ENCODE measurements at regions not wholly inside any gene's neighbourhood (a gene's known extent, or its start where the extent isn't known, plus 50 kb on each side); places are given as distances from the start of the nearest gene placed in this dataset.
"Not testable (repeated sequence)": the region's sequence is repeated elsewhere in the genome, so short reads cannot be mapped to it uniquely, and the experiment has no call there.

DNA sequence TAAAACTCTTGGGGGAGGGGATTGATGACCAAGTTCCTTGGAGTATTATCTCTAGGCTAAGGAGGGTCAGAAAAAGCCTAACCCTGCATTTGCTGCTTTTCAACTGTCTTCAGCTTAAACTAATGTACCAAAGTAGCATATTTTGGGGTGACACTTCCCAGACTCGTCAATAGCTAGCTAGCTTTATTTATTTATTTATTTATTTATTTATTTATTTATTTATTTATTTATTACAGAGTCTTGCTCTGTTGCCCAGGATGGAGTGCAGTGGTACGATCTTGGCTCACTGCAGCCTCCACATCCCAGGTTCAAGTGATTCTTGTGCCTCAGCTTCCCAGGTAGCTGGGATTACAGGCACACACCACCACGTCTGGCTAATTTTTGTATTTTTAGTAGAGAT, 257.1 kb downstream of the S1PR1 start:
- H3K18ac ChIP-seq (ENCODE audit: extremely low read depth, low read length); H2BK12ac ChIP-seq (ENCODE audit: low read depth, low read length); H3K9me3 ChIP-seq (ENCODE audit: insufficient read depth in 2 of 2, low read depth in 1 of 2, low read length in 1 of 2); H2BK120ac ChIP-seq (replicated peaks; ENCODE audit: low read depth, low read length); H2BK20ac ChIP-seq (ENCODE audit: low read length); H3K79me2 ChIP-seq (ENCODE audit: control insufficient read depth in 1 of 2, insufficient read depth in 2 of 2, low read length in 2 of 2); H4K8ac ChIP-seq (ENCODE audit: extremely low read depth, insufficient read depth, low read length); H3K56ac ChIP-seq (replicated peaks; ENCODE audit: insufficient read length, low read depth, low read length); H3K27ac ChIP-seq (ENCODE audit: low read depth, low read length); H2AK5ac ChIP-seq (ENCODE audit: low read depth, low read length); H3K4me2 ChIP-seq (ENCODE audit: insufficient read depth in 1 of 2, low read depth in 2 of 2, low read length in 2 of 2); H3K36me3 ChIP-seq (ENCODE audit: control insufficient read depth in 2 of 4, insufficient read depth in 4 of 4, low read length in 3 of 4); H2BK5ac ChIP-seq (ENCODE audit: low read depth, low read length); H4K91ac ChIP-seq (replicated peaks; ENCODE audit: insufficient read length, low read length); H3K4ac ChIP-seq (replicated peaks; ENCODE audit: insufficient read length, low read depth, low read length); H3K14ac ChIP-seq (ENCODE audit: insufficient read length); H3K4me3 ChIP-seq (ENCODE audit: extremely low read depth in 1 of 4, insufficient read depth in 2 of 4, low read depth in 3 of 4, low read length in 4 of 4); H3K4me1 ChIP-seq (replicated peaks in 1 of 4; ENCODE audit: control insufficient read depth in 3 of 4, insufficient read depth in 4 of 4, low read length in 3 of 4); H3K23ac ChIP-seq (ENCODE audit: insufficient read length); H3K23me2 ChIP-seq (ENCODE audit: low read depth, low read length); H4K5ac ChIP-seq (ENCODE audit: insufficient read length, low read depth, low read length); H3K79me1 ChIP-seq (ENCODE audit: low read depth, low read length); FAIRE-seq; H2BK15ac ChIP-seq (ENCODE audit: low read length); H3K27me3 ChIP-seq (replicated peaks in 1 of 4; ENCODE audit: control insufficient read depth in 3 of 4, extremely low read depth in 1 of 4, insufficient read depth in 3 of 4, low read length in 3 of 4); H2AFZ ChIP-seq (ENCODE audit: low read length); H3K9ac ChIP-seq (replicated peaks in 1 of 4; ENCODE audit: extremely low read depth in 1 of 4, low read depth in 3 of 4, low read length in 3 of 4); H4K20me1 ChIP-seq (replicated peaks in 1 of 2; ENCODE audit: control insufficient read depth in 1 of 2, insufficient read depth in 2 of 2, low read length in 2 of 2); POLR2A ChIA-PET (ENCODE audit: partially characterized antibody); DNase-seq (ENCODE audit: low read depth in 1 of 2, low spot score in 2 of 2): not testable (repeated sequence)
- CTCF ChIA-PET (ENCODE audit: partially characterized antibody): interaction anchor here (1.2 to 1.5 kb wide), 2 partner anchors 13 to 15 kb away, joined by 3 to 6 read pairs; no protein-coding TSS in a partner anchor
- 87% methylated on average over 3 of the region's 3 CpGs; no CpG with 5 or more reads in 1 of the 2 experiments for WGBS, 2 experiments (ENCODE audit: extremely low coverage in 1 of 2, insufficient coverage in 1 of 2, insufficient read length in 1 of 2, insufficient replicate concordance in 2 of 2, low coverage in 1 of 2, low lambda C conversion rate in 2 of 2, missing lambda C conversion rate in 1 of 2)
